GM23338 (cell line): ENCODE measurements at regions not wholly inside any gene's neighbourhood (a gene's known extent, or its start where the extent isn't known, plus 50 kb on each side); places are given as distances from the start of the nearest gene placed in this dataset.

Experiments used
- ATAC-seq: fragments of 200-7000 bp; cut with Tn5 transposase; 3 replicates; pipeline ENCODE4 v1.9.1; 2020
- DNase-seq: peaks from one replicate; pipeline ENCODE4 v3.0.0-alpha.2; 2015; ENCODE audit warnings: low spot score
- H2AFZ ChIP-seq: fragments of 200-600 bp; sonication (generic); 2 replicates; pipeline ENCODE4 v1.8.0; 2016; ENCODE audit warnings: antibody characterized with exemption, mild to moderate bottlenecking, moderate library complexity
- H3F3A ChIP-seq: fragments of 200-600 bp; sonication (generic); replicated peaks from 2 replicates; pipeline ENCODE4 v1.8.0; 2017; ENCODE audit warnings: antibody characterized with exemption, mixed run types, low read depth
- H3K27ac ChIP-seq: fragments of 200-600 bp; sonication (generic); 2 replicates; pipeline ENCODE4 v1.6.1; 2016; ENCODE audit warnings: low read depth
- H3K27me3 ChIP-seq: fragments of 200-600 bp; sonication (generic); 2 replicates; pipeline ENCODE4 v1.8.0; 2016; ENCODE audit warnings: mild to moderate bottlenecking, mixed run types, moderate library complexity; ENCODE audit not compliant: insufficient read depth
- H3K36me3 ChIP-seq: fragments of 200-600 bp; sonication (generic); 2 replicates; pipeline ENCODE4 v1.8.0; 2016; ENCODE audit warnings: mild to moderate bottlenecking; ENCODE audit not compliant: insufficient read depth
- H3K4me1 ChIP-seq: fragments of 200-600 bp; sonication (generic); 2 replicates; pipeline ENCODE4 v1.8.0; 2016; ENCODE audit warnings: mild to moderate bottlenecking, moderate library complexity; ENCODE audit not compliant: insufficient read depth
- H3K4me2 ChIP-seq: fragments of 200-600 bp; sonication (generic); 2 replicates; pipeline ENCODE4 v1.7.1; 2017; ENCODE audit warnings: mixed run types
- H3K4me3 ChIP-seq: fragments of 200-600 bp; sonication (generic); 2 replicates; pipeline ENCODE4 v1.6.1; 2016; ENCODE audit warnings: mixed run types
- H3K79me2 ChIP-seq: fragments of 200-600 bp; sonication (generic); replicated peaks from 2 replicates; pipeline ENCODE4 v1.8.0; 2017; ENCODE audit warnings: mild to moderate bottlenecking; ENCODE audit not compliant: insufficient read depth
- H3K9me2 ChIP-seq: fragments of 200-600 bp; sonication (generic); 2 replicates; pipeline ENCODE4 v1.8.0; 2017; ENCODE audit not compliant: insufficient read depth
- H4K20me1 ChIP-seq: fragments of 200-600 bp; sonication (generic); replicated peaks from 2 replicates; pipeline ENCODE4 v1.8.0; 2017; ENCODE audit warnings: mild to moderate bottlenecking; ENCODE audit not compliant: insufficient read depth
- H3K27ac Mint-ChIP-seq: 2 replicates; pipeline ENCODE4 v1.8.0; 2020; ENCODE audit warnings: inconsistent platforms, mild to moderate bottlenecking, moderate library complexity, mixed read lengths
- H3K27me3 Mint-ChIP-seq: 3 replicates; pipeline ENCODE4 v1.8.0; 2022; ENCODE audit warnings: low read depth, mild to moderate bottlenecking, moderate library complexity, mixed read lengths, inconsistent platforms; ENCODE audit not compliant: insufficient read depth, poor library complexity
- H3K36me3 Mint-ChIP-seq: 3 replicates; pipeline ENCODE4 v1.8.0; 2021; ENCODE audit warnings: low read depth, mild to moderate bottlenecking, inconsistent platforms, moderate library complexity, mixed read lengths
- H3K4me1 Mint-ChIP-seq: 3 replicates; pipeline ENCODE4 v1.8.0; 2020; ENCODE audit warnings: mild to moderate bottlenecking, inconsistent platforms, mixed read lengths
- H3K4me3 Mint-ChIP-seq: 3 replicates; pipeline ENCODE4 v1.8.0; 2021; ENCODE audit warnings: moderate library complexity, mild to moderate bottlenecking, inconsistent platforms, mixed read lengths
- H3K9me3 Mint-ChIP-seq: 3 replicates; pipeline ENCODE4 v1.8.0; 2020; ENCODE audit warnings: moderate library complexity, mild to moderate bottlenecking, inconsistent platforms, mixed read lengths
- CREB1 ChIP-seq: fragments of 250-450 bp; sonication (Bioruptor Pico); IDR thresholded peaks from 2 replicates; pipeline ENCODE4 v1.5.0; 2020; ENCODE audit warnings: low read depth, mild to moderate bottlenecking, moderate library complexity
- EZH2 ChIP-seq: fragments of 200-600 bp; sonication (generic); IDR thresholded peaks from one replicate; pipeline ENCODE4 v1.8.0; 2017; ENCODE audit warnings: antibody characterized with exemption, mild to moderate bottlenecking, low read depth; ENCODE audit not compliant: unreplicated experiment
- EZH2phosphoT487 ChIP-seq: fragments of 200-600 bp; sonication (generic); IDR thresholded peaks from one replicate; pipeline ENCODE4 v1.8.1; 2018; ENCODE audit warnings: antibody characterized with exemption; ENCODE audit not compliant: unreplicated experiment
- JUNB ChIP-seq: IDR thresholded peaks from one replicate; pipeline ENCODE4 v1.6.1; 2016; ENCODE audit warnings: antibody characterized with exemption; ENCODE audit not compliant: unreplicated experiment
- NANOG ChIP-seq: IDR thresholded peaks from 2 replicates; pipeline ENCODE4 v1.6.1; 2016; ENCODE audit warnings: antibody characterized with exemption, borderline replicate concordance
- STAT1 ChIP-seq: IDR thresholded peaks from one replicate; pipeline ENCODE4 v1.6.1; 2016; ENCODE audit warnings: antibody characterized with exemption; ENCODE audit not compliant: unreplicated experiment
- ZNF114 ChIP-seq: fragments of 250-450 bp; sonication (Bioruptor Pico); IDR thresholded peaks from 2 replicates; pipeline ENCODE4 v1.5.0; 2020; ENCODE audit warnings: mild to moderate bottlenecking, moderate library complexity
- ZNF331 ChIP-seq: fragments of 250-450 bp; sonication (Bioruptor Pico); IDR thresholded peaks from 2 replicates; pipeline ENCODE4 v1.5.0; 2020; ENCODE audit warnings: low read depth, mild to moderate bottlenecking, moderate library complexity
- TF ChIP-seq, protein P1 (sequence below), 2 experiments: fragments of 200-600 bp in 1 of 2; sonication (generic) in 1 of 2; conservative IDR thresholded peaks; 2 replicates each; pipeline versions ENCODE4 v1.5.1 to v1.6.1; 2016 to 2017; ENCODE audit warnings: antibody characterized with exemption in 2 of 2, low read depth in 2 of 2, mild to moderate bottlenecking in 2 of 2, moderate library complexity in 1 of 2
- TF ChIP-seq, protein P2 (sequence below): IDR thresholded peaks from 2 replicates; pipeline ENCODE4 v1.6.1; 2016; ENCODE audit warnings: antibody characterized with exemption
- TF ChIP-seq, protein P3 (sequence below): fragments of 250-450 bp; sonication (Bioruptor Pico); IDR thresholded peaks from 2 replicates; pipeline ENCODE4 v1.5.0; 2020; ENCODE audit warnings: mild to moderate bottlenecking, moderate library complexity

DNA sequence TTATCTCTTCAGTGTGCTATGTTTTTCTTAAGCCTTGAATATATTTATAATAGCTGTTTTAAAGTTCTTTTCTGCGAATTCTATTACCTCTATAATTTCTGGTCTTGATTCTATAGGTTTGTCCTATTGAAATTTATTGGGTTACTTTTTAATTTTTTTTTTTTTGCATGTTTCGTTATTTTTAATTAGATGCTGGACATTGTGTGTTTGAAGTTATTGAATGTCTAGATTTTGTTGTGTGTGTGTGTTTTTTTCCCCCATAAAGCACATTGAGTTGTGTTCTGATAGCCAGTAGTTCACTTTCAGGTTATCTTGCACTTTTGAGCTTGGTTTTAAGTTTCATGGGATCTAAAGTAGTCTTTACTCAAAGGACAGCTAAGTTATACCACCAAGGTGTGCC is 394.9 kb downstream of the RPS24 start:
- H3K4me3 ChIP-seq, result no peak overlapping the region
- H3K4me3 Mint-ChIP-seq, result no peak overlapping the region
- no peaks in the 10 kb centered on the region for H3K4me1 Mint-ChIP-seq
- H3K27me3 ChIP-seq, result no peaks in the 10 kb centered on the region
- peaks cover 3% of the 10 kb centered on the region for H3K27me3 Mint-ChIP-seq
- no peaks in the 10 kb centered on the region for H3K4me1 ChIP-seq
- H3K36me3 ChIP-seq, result no peaks in the 10 kb centered on the region
- no peak overlapping the region for H2AFZ ChIP-seq
- H3K9me2 ChIP-seq, result no peaks in the 10 kb centered on the region; the same call in none of the 2 replicates
- H3K4me2 ChIP-seq, result no peak overlapping the region
- peaks cover 5% of the 10 kb centered on the region; the same call in 1 of the 3 replicates for H3K36me3 Mint-ChIP-seq
- no peak overlapping the region for H3K27ac Mint-ChIP-seq
- no peak for DNase-seq
- TF ChIP-seq, protein P1, sequence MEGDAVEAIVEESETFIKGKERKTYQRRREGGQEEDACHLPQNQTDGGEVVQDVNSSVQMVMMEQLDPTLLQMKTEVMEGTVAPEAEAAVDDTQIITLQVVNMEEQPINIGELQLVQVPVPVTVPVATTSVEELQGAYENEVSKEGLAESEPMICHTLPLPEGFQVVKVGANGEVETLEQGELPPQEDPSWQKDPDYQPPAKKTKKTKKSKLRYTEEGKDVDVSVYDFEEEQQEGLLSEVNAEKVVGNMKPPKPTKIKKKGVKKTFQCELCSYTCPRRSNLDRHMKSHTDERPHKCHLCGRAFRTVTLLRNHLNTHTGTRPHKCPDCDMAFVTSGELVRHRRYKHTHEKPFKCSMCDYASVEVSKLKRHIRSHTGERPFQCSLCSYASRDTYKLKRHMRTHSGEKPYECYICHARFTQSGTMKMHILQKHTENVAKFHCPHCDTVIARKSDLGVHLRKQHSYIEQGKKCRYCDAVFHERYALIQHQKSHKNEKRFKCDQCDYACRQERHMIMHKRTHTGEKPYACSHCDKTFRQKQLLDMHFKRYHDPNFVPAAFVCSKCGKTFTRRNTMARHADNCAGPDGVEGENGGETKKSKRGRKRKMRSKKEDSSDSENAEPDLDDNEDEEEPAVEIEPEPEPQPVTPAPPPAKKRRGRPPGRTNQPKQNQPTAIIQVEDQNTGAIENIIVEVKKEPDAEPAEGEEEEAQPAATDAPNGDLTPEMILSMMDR (conservative IDR thresholded peaks at IDR 0.05; ENCODE audit: low read depth in 2 of 2), result no peak
- TF ChIP-seq EZH2, result no peak
- no peak for TF ChIP-seq CREB1 (CRISPR knock-in tag)
- TF ChIP-seq ZNF114 (CRISPR knock-in tag), result no peak
- TF ChIP-seq EZH2phosphoT487, result no peak
- H3F3A ChIP-seq, result no peaks in the 10 kb centered on the region
- no peaks in the 10 kb centered on the region for H3K79me2 ChIP-seq
- H3K9me3 Mint-ChIP-seq, result peaks cover 5% of the 10 kb centered on the region; the same call in 1 of the 3 replicates
- H3K27ac ChIP-seq, result no peak overlapping the region
- no peaks in the 10 kb centered on the region for H4K20me1 ChIP-seq
- no peak for ATAC-seq

DNA sequence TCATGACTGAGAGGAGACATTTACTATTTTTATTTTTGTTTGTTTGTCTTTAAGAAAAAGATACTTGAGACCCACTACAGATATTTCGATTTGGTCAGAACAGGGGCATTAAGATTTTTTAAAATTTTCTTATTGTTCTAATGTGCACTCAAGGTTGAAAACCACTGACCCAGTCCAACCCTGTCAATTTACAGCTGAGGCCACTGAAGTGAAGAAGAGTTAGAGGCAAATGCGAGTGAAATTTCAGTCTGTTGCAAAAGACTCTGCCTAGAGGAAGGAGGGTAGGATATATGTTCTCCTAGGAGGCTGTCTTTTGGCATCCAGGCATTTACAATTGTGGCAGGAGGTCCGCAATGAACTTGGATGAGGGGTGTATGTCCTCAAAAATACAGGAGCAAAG is 396.3 kb downstream of the RPS24 start:
- H3K36me3 ChIP-seq, result no peaks in the 10 kb centered on the region
- no peaks in the 10 kb centered on the region for H3F3A ChIP-seq
- H3K27ac ChIP-seq, result no peak overlapping the region
- peaks cover 3% of the 10 kb centered on the region for H3K27me3 Mint-ChIP-seq
- H3K9me2 ChIP-seq, result no peaks in the 10 kb centered on the region; the same call in none of the 2 replicates
- H3K4me3 ChIP-seq, result no peak overlapping the region
- no peak overlapping the region for H3K27ac Mint-ChIP-seq
- H3K4me1 ChIP-seq, result no peaks in the 10 kb centered on the region
- no peak overlapping the region for H2AFZ ChIP-seq
- no peaks in the 10 kb centered on the region for H3K79me2 ChIP-seq
- DNase-seq (no peak), ATAC-seq (no peak)
- no peak overlapping the region for H3K4me2 ChIP-seq
- H3K4me3 Mint-ChIP-seq, result no peak overlapping the region
- H3K27me3 ChIP-seq, result no peaks in the 10 kb centered on the region
- 0 out of 3 replicates have a peak, but pooled peaks cover 2% of the 10 kb centered on the region for H3K4me1 Mint-ChIP-seq
- peaks cover 5% of the 10 kb centered on the region; the same call in 1 of the 3 replicates for H3K9me3 Mint-ChIP-seq
- no peaks in the 10 kb centered on the region for H4K20me1 ChIP-seq
- H3K36me3 Mint-ChIP-seq, result peaks cover 5% of the 10 kb centered on the region; the same call in 1 of the 3 replicates
- no peak for TF ChIP-seq EZH2phosphoT487
- TF ChIP-seq ZNF331 (CRISPR knock-in tag), result no peak
- no peak for TF ChIP-seq JUNB
- TF ChIP-seq, protein P2, sequence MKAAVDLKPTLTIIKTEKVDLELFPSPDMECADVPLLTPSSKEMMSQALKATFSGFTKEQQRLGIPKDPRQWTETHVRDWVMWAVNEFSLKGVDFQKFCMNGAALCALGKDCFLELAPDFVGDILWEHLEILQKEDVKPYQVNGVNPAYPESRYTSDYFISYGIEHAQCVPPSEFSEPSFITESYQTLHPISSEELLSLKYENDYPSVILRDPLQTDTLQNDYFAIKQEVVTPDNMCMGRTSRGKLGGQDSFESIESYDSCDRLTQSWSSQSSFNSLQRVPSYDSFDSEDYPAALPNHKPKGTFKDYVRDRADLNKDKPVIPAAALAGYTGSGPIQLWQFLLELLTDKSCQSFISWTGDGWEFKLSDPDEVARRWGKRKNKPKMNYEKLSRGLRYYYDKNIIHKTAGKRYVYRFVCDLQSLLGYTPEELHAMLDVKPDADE, result no peak
- TF ChIP-seq, protein P3, sequence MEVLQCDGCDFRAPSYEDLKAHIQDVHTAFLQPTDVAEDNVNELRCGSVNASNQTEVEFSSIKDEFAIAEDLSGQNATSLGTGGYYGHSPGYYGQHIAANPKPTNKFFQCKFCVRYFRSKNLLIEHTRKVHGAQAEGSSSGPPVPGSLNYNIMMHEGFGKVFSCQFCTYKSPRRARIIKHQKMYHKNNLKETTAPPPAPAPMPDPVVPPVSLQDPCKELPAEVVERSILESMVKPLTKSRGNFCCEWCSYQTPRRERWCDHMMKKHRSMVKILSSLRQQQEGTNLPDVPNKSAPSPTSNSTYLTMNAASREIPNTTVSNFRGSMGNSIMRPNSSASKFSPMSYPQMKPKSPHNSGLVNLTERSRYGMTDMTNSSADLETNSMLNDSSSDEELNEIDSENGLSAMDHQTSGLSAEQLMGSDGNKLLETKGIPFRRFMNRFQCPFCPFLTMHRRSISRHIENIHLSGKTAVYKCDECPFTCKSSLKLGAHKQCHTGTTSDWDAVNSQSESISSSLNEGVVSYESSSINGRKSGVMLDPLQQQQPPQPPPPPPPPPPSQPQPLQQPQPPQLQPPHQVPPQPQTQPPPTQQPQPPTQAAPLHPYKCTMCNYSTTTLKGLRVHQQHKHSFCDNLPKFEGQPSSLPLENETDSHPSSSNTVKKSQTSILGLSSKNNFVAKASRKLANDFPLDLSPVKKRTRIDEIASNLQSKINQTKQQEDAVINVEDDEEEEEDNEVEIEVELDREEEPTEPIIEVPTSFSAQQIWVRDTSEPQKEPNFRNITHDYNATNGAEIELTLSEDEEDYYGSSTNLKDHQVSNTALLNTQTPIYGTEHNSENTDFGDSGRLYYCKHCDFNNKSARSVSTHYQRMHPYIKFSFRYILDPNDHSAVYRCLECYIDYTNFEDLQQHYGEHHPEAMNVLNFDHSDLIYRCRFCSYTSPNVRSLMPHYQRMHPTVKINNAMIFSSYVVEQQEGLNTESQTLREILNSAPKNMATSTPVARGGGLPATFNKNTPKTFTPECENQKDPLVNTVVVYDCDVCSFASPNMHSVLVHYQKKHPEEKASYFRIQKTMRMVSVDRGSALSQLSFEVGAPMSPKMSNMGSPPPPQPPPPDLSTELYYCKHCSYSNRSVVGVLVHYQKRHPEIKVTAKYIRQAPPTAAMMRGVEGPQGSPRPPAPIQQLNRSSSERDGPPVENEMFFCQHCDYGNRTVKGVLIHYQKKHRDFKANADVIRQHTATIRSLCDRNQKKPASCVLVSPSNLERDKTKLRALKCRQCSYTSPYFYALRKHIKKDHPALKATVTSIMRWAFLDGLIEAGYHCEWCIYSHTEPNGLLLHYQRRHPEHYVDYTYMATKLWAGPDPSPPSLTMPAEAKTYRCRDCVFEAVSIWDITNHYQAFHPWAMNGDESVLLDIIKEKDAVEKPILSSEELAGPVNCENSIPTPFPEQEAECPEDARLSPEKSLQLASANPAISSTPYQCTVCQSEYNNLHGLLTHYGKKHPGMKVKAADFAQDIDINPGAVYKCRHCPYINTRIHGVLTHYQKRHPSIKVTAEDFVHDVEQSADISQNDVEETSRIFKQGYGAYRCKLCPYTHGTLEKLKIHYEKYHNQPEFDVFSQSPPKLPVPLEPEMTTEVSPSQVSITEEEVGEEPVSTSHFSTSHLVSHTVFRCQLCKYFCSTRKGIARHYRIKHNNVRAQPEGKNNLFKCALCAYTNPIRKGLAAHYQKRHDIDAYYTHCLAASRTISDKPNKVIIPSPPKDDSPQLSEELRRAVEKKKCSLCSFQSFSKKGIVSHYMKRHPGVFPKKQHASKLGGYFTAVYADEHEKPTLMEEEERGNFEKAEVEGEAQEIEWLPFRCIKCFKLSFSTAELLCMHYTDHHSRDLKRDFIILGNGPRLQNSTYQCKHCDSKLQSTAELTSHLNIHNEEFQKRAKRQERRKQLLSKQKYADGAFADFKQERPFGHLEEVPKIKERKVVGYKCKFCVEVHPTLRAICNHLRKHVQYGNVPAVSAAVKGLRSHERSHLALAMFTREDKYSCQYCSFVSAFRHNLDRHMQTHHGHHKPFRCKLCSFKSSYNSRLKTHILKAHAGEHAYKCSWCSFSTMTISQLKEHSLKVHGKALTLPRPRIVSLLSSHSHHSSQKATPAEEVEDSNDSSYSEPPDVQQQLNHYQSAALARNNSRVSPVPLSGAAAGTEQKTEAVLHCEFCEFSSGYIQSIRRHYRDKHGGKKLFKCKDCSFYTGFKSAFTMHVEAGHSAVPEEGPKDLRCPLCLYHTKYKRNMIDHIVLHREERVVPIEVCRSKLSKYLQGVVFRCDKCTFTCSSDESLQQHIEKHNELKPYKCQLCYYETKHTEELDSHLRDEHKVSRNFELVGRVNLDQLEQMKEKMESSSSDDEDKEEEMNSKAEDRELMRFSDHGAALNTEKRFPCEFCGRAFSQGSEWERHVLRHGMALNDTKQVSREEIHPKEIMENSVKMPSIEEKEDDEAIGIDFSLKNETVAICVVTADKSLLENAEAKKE (CRISPR knock-in tag), result no peak
- TF ChIP-seq, protein P1 (conservative IDR thresholded peaks at IDR 0.05; ENCODE audit: low read depth in 2 of 2), result no peak
- TF ChIP-seq NANOG, result no peak
- no peak for TF ChIP-seq ZNF114 (CRISPR knock-in tag)
- no peak for TF ChIP-seq STAT1
